ENCODE measurements at regions not wholly inside any gene's neighbourhood (a gene's known extent, or its start where the extent isn't known, plus 50 kb on each side); places are given as distances from the start of the nearest gene placed in this dataset.

GRCh38 chr3:194070634-194071409, 65.1 kb upstream of the HES1 start:
- TF ChIP-seq, protein P1, sequence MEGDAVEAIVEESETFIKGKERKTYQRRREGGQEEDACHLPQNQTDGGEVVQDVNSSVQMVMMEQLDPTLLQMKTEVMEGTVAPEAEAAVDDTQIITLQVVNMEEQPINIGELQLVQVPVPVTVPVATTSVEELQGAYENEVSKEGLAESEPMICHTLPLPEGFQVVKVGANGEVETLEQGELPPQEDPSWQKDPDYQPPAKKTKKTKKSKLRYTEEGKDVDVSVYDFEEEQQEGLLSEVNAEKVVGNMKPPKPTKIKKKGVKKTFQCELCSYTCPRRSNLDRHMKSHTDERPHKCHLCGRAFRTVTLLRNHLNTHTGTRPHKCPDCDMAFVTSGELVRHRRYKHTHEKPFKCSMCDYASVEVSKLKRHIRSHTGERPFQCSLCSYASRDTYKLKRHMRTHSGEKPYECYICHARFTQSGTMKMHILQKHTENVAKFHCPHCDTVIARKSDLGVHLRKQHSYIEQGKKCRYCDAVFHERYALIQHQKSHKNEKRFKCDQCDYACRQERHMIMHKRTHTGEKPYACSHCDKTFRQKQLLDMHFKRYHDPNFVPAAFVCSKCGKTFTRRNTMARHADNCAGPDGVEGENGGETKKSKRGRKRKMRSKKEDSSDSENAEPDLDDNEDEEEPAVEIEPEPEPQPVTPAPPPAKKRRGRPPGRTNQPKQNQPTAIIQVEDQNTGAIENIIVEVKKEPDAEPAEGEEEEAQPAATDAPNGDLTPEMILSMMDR (IDR thresholded peaks at IDR 0.05; ENCODE audit: poor library complexity, severe bottlenecking) = no peak
- Histone ChIP-seq H3K27me3 (ENCODE audit: insufficient read depth, poor library complexity, severe bottlenecking) (no peaks in the 10 kb centered on the region), H3K4me3 (ENCODE audit: severe bottlenecking) (peak overlapping the region; percentile 28), H3K9me3 (ENCODE audit: severe bottlenecking) (peaks cover 7% of the 10 kb centered on the region), H3K36me3 (ENCODE audit: low read depth) (no peaks in the 10 kb centered on the region), H3K27ac (ENCODE audit: poor library complexity, severe bottlenecking) (peak overlapping the region; percentile 73), H3K4me1 (ENCODE audit: insufficient read depth, poor library complexity, severe bottlenecking) (peaks cover 19% of the 10 kb centered on the region)
- ATAC-seq (ENCODE audit: low read depth) (peak; percentile 77), DNase-seq (ENCODE audit: low spot score) (peak; percentile 88)

GRCh38 chr3:194072097-194072428, 63.9 kb upstream of the HES1 start:
- DNase-seq (ENCODE audit: low spot score) = no peak
- ATAC-seq (ENCODE audit: low read depth) = no peak
- H3K4me1 ChIP-seq (ENCODE audit: insufficient read depth, poor library complexity, severe bottlenecking) = peaks cover 19% of the 10 kb centered on the region
- no peaks in the 10 kb centered on the region for H3K36me3 ChIP-seq (ENCODE audit: low read depth)
- H3K27ac ChIP-seq (ENCODE audit: poor library complexity, severe bottlenecking) = no peak overlapping the region
- TF ChIP-seq, protein P1 (IDR thresholded peaks at IDR 0.05; ENCODE audit: poor library complexity, severe bottlenecking) = no peak
- no peak overlapping the region for H3K4me3 ChIP-seq (ENCODE audit: severe bottlenecking)
- H3K9me3 ChIP-seq (ENCODE audit: severe bottlenecking) = peaks cover 7% of the 10 kb centered on the region
- H3K27me3 ChIP-seq (ENCODE audit: insufficient read depth, poor library complexity, severe bottlenecking) = no peaks in the 10 kb centered on the region

DNA sequence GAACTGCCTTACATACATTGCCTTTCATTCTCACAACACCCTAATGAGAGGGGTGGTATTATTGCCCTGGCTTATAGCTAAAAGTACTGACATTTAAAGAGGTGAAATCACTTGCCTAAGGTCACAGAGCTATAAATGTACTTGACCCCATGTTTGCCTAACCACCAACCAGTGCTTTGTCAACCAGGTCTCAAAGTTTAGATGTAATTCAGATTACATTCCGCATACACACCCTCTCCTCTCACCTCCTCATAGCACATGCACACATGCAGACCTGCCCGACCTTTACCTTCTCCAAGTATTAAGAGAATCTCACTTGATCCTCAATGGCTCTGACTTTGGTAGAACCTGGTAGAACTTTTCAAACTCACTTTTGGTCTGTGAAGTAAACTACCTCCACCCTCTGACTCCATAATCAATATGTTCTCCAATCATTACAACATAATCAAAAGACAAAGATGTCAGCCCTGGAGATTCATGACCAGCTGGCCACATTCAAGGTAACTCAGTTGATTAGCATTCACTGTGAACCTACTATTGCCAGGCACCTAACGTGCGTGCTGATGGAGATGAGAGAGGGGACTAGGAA, 63.2 kb upstream of the HES1 start:
- Histone ChIP-seq H3K27ac (ENCODE audit: poor library complexity, severe bottlenecking) (no peak overlapping the region), H3K4me1 (ENCODE audit: insufficient read depth, poor library complexity, severe bottlenecking) (peaks cover 19% of the 10 kb centered on the region)
- TF ChIP-seq, protein P1 (IDR thresholded peaks at IDR 0.05; ENCODE audit: poor library complexity, severe bottlenecking) = no peak

GRCh38 chr3:194073926-194074325, 62.0 kb upstream of the HES1 start:
- Histone ChIP-seq H3K4me3 (ENCODE audit: severe bottlenecking) (no peak overlapping the region), H3K36me3 (ENCODE audit: low read depth) (no peaks in the 10 kb centered on the region), H3K9me3 (ENCODE audit: severe bottlenecking) (peaks cover 3% of the 10 kb centered on the region), H3K4me1 (ENCODE audit: insufficient read depth, poor library complexity, severe bottlenecking) (peaks cover 19% of the 10 kb centered on the region), H3K27me3 (ENCODE audit: insufficient read depth, poor library complexity, severe bottlenecking) (no peaks in the 10 kb centered on the region), H3K27ac (ENCODE audit: poor library complexity, severe bottlenecking) (no peak overlapping the region)
- TF ChIP-seq, protein P1 (IDR thresholded peaks at IDR 0.05; ENCODE audit: poor library complexity, severe bottlenecking) = no peak
- ATAC-seq (ENCODE audit: low read depth) = no peak
- no peak for DNase-seq (ENCODE audit: low spot score)

More for the DNA sequence above, 63.2 kb upstream of the HES1 start:
- Histone ChIP-seq H3K4me3 (ENCODE audit: severe bottlenecking) (no peak overlapping the region), H3K27me3 (ENCODE audit: insufficient read depth, poor library complexity, severe bottlenecking) (no peaks in the 10 kb centered on the region), H3K36me3 (ENCODE audit: low read depth) (no peaks in the 10 kb centered on the region), H3K9me3 (ENCODE audit: severe bottlenecking) (peaks cover 3% of the 10 kb centered on the region)
- ATAC-seq (ENCODE audit: low read depth) (no peak), DNase-seq (ENCODE audit: low spot score) (no peak)

- Histone ChIP-seq H3K36me3 (ENCODE audit: low read depth) (no peaks in the 10 kb centered on the region), H3K9me3 (ENCODE audit: severe bottlenecking) (no peaks in the 10 kb centered on the region), H3K27ac (ENCODE audit: poor library complexity, severe bottlenecking) (no peak overlapping the region), H3K4me3 (ENCODE audit: severe bottlenecking) (no peak overlapping the region), H3K4me1 (ENCODE audit: insufficient read depth, poor library complexity, severe bottlenecking) (peaks cover 8% of the 10 kb centered on the region), H3K27me3 (ENCODE audit: insufficient read depth, poor library complexity, severe bottlenecking) (no peaks in the 10 kb centered on the region)
- DNase-seq (ENCODE audit: low spot score) (no peak), ATAC-seq (ENCODE audit: low read depth) (no peak)
- TF ChIP-seq, protein P1 (IDR thresholded peaks at IDR 0.05; ENCODE audit: poor library complexity, severe bottlenecking) = no peak
These were observed 60.8 kb upstream of the HES1 start for GRCh38 chr3:194075088-194075615.

All from RWPE2 (cell line).